Parathyroid adenoma (tissue), 2 donors: ENCODE measurements at regions not wholly inside any gene's neighbourhood (a gene's known extent, or its start where the extent isn't known, plus 50 kb on each side); places are given as distances from the start of the nearest gene placed in this dataset.

Experiments used
- H2AFZ ChIP-seq: fragments of 300-600 bp; sonication (generic); one replicate; pipeline ENCODE4 v1.7.0; 2017; ENCODE audit warnings: antibody characterized with exemption, mild to moderate bottlenecking
- H3K27ac ChIP-seq: fragments of 300-600 bp; sonication (generic); one replicate; pipeline ENCODE4 v1.7.0; 2017
- H3K27me3 ChIP-seq: fragments of 300-600 bp; sonication (generic); one replicate; pipeline ENCODE4 v1.7.0; 2017; ENCODE audit warnings: low read length; ENCODE audit not compliant: control insufficient read depth, insufficient read depth
- H3K36me3 ChIP-seq: fragments of 300-600 bp; sonication (generic); one replicate; pipeline ENCODE4 v1.7.0; 2017; ENCODE audit warnings: low read length; ENCODE audit not compliant: control insufficient read depth, insufficient read depth
- H3K4me1 ChIP-seq: fragments of 300-600 bp; sonication (generic); one replicate; pipeline ENCODE4 v1.7.0; 2017; ENCODE audit warnings: control low read depth
- H3K4me2 ChIP-seq: fragments of 300-600 bp; sonication (generic); one replicate; pipeline ENCODE4 v1.7.0; 2017; ENCODE audit warnings: low read length
- H3K4me3 ChIP-seq: fragments of 300-600 bp; sonication (generic); one replicate; pipeline ENCODE4 v1.7.0; 2017; ENCODE audit warnings: low read depth, low read length
- H3K79me2 ChIP-seq: fragments of 300-600 bp; sonication (generic); one replicate; pipeline ENCODE4 v1.7.0; 2017; ENCODE audit warnings: control low read depth
- H3K9ac ChIP-seq: fragments of 300-600 bp; sonication (generic); one replicate; pipeline ENCODE4 v1.7.0; 2017; ENCODE audit warnings: mild to moderate bottlenecking
- H3K9me3 ChIP-seq: fragments of 300-600 bp; sonication (generic); one replicate; pipeline ENCODE4 v1.7.0; 2017; ENCODE audit warnings: low read length; ENCODE audit not compliant: control insufficient read depth
- CTCF ChIP-seq: fragments of 300-600 bp; sonication (generic); IDR thresholded peaks from one replicate; pipeline ENCODE4 v1.7.0; 2017; ENCODE audit warnings: antibody characterized with exemption, mild to moderate bottlenecking
- donor health status: primary hyperparathyroidism.

GRCh38 chr10:42979721-42980467 is 97.0 kb upstream of the RET start:
- Histone ChIP-seq H3K27ac (no peak overlapping the region), H3K9me3 (no peaks in the 10 kb centered on the region), H3K4me2 (no peak overlapping the region), H3K9ac (no peak overlapping the region), H3K4me1 (no peaks in the 10 kb centered on the region), H3K27me3 (no peaks in the 10 kb centered on the region), H3K4me3 (no peak overlapping the region), H2AFZ (no peak overlapping the region), H3K36me3 (no peaks in the 10 kb centered on the region), H3K79me2 (no peaks in the 10 kb centered on the region)
- no peak for TF ChIP-seq CTCF

GRCh38 chr10:42980553-42981357 is 96.1 kb upstream of the RET start:
- no peak overlapping the region for H3K4me2 ChIP-seq
- no peak overlapping the region for H3K9ac ChIP-seq
- no peak for TF ChIP-seq CTCF
- no peaks in the 10 kb centered on the region for H3K79me2 ChIP-seq
- no peak overlapping the region for H2AFZ ChIP-seq
- H3K36me3 ChIP-seq, result no peaks in the 10 kb centered on the region
- H3K4me1 ChIP-seq, result no peaks in the 10 kb centered on the region
- no peaks in the 10 kb centered on the region for H3K27me3 ChIP-seq
- no peak overlapping the region for H3K4me3 ChIP-seq
- H3K27ac ChIP-seq, result no peak overlapping the region
- no peaks in the 10 kb centered on the region for H3K9me3 ChIP-seq

DNA sequence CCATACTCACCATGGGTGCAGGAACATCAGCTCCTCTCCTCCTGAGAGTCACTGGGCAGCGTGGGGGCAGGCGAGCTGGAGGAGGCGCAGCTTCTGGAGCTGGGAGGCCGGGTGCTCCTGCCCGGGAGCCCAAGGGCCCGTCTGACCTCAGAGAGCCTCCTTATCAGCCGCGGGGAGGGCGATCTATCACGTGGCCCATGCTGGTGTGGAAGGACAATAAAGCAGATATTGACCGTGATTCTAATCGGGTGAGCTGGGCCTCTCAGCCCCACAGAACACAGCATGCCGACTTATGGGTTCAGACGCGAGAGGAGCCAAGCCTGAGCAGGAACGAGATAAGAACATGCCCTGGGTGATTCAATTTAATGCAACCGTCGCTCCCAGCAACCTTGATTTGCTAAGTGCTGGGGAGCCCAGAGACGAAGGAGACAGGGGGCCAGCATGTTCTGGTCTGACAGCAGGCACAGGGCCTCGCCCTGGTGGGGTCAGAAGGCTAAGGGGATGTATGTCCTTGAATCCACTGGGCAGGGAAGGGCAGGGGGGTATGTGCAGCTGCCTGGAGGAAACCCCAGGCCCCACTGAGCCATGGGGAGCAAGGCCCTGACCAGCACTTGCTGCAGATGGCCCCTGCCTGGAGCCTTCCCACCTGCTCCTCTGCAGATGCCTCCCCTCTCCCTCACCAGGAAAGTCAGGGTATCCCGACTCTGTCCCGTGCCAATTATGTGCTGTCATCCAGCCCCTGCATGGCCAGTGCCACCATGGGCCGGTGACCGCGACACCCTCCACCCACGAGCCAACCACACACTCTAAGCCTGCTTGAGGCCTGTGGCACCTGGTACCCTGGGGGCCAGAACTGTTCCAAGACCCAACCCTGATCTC is 95.3 kb upstream of the RET start:
- no peak overlapping the region for H3K27ac ChIP-seq
- H3K27me3 ChIP-seq, result no peaks in the 10 kb centered on the region
- H3K4me2 ChIP-seq, result no peak overlapping the region
- TF ChIP-seq CTCF, result no peak
- no peak overlapping the region for H3K9ac ChIP-seq
- H3K79me2 ChIP-seq, result no peaks in the 10 kb centered on the region
- H3K36me3 ChIP-seq, result no peaks in the 10 kb centered on the region
- no peaks in the 10 kb centered on the region for H3K4me1 ChIP-seq
- no peak overlapping the region for H2AFZ ChIP-seq
- H3K4me3 ChIP-seq, result no peak overlapping the region
- H3K9me3 ChIP-seq, result no peaks in the 10 kb centered on the region

DNA sequence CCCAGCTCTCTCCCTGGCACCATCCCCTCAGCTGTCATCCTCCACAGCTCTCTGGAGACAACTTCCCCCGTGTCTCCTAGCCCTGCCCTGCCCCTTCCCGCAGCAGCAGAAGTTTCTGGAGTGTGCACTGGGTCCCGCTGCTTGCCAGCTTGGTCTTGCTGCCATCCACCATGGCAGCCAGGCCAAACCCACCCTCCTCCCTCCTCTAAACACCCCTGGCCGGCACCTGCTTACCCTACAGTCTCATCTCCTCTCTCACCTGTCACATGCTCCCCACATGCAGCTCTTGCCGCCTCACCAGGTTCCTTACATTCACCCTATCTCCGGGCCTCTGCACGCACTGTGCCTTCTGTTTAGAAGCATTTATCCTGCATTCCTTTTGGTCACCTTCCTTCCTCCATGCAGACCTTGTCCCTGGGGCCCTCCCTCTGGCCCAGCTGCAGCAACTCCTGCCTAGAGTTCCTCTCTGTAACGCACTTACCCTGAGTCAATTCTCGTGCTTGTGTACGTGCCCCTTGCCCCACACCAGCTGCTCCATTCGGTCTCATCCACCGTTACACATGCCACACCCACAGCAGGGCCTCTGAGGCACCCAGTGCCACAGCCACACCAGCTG is 93.9 kb upstream of the RET start:
- H3K4me3 ChIP-seq, result no peak overlapping the region
- no peak overlapping the region for H3K27ac ChIP-seq
- no peaks in the 10 kb centered on the region for H3K36me3 ChIP-seq
- H3K4me1 ChIP-seq, result no peaks in the 10 kb centered on the region
- no peaks in the 10 kb centered on the region for H3K79me2 ChIP-seq
- no peak overlapping the region for H3K4me2 ChIP-seq
- H3K27me3 ChIP-seq, result no peaks in the 10 kb centered on the region
- H3K9me3 ChIP-seq, result no peaks in the 10 kb centered on the region
- no peak for TF ChIP-seq CTCF
- H2AFZ ChIP-seq, result no peak overlapping the region
- no peak overlapping the region for H3K9ac ChIP-seq
